Neural cell (in vitro differentiated cells): ENCODE measurements at regions not wholly inside any gene's neighbourhood (a gene's known extent, or its start where the extent isn't known, plus 50 kb on each side); places are given as distances from the start of the nearest gene placed in this dataset.

ENCODE experiments used
- H2AFZ ChIP-seq: fragments of 200-600, 300-800 bp; sonication (generic), shearing (Covaris generic); 2 replicates; pipeline ENCODE4 v1.6.0; 2014; ENCODE audit warnings: low read depth, mild to moderate bottlenecking, antibody characterized with exemption, low read length, moderate library complexity
- H3F3A ChIP-seq: fragments of 200-600 bp; shearing (Covaris generic); 2 replicates; pipeline ENCODE4 v1.6.1; 2016; ENCODE audit warnings: mild to moderate bottlenecking, moderate library complexity, mixed read lengths, antibody characterized with exemption, low read length; ENCODE audit not compliant: insufficient read depth, poor library complexity, severe bottlenecking
- H3K27ac ChIP-seq: fragments of 200-600, 300-800 bp; sonication (generic), shearing (Covaris generic); 2 replicates; pipeline ENCODE4 v1.5.1; 2014; ENCODE audit warnings: mild to moderate bottlenecking, low read length, moderate library complexity
- H3K27me3 ChIP-seq: fragments of 300-800, 200-600 bp; sonication (generic), shearing (Covaris generic); 2 replicates; pipeline ENCODE4 v1.6.0; 2014; ENCODE audit warnings: mild to moderate bottlenecking, low read depth, low read length, moderate library complexity; ENCODE audit not compliant: insufficient read depth
- H3K36me3 ChIP-seq: fragments of 300-800, 200-600 bp; sonication (generic), shearing (Covaris generic); 2 replicates; pipeline ENCODE4 v1.5.1; 2014; ENCODE audit warnings: mild to moderate bottlenecking, antibody characterized with exemption, low read length, moderate library complexity; ENCODE audit not compliant: insufficient read depth
- H3K4me2 ChIP-seq: fragments of 300-800, 200-600 bp; sonication (generic), shearing (Covaris generic); 2 replicates; pipeline ENCODE4 v1.6.0; 2014; ENCODE audit warnings: mild to moderate bottlenecking, low read length
- H3K4me3 ChIP-seq: fragments of 300-800, 200-600 bp; sonication (generic), shearing (Covaris generic); 2 replicates; pipeline ENCODE4 v1.5.1; 2014; ENCODE audit warnings: mild to moderate bottlenecking, low read length, moderate library complexity
- H3K79me2 ChIP-seq: fragments of 200-600 bp; shearing (Covaris generic); replicated peaks from 2 replicates; pipeline ENCODE4 v1.6.0; 2014; ENCODE audit warnings: mild to moderate bottlenecking, low read length, moderate library complexity; ENCODE audit not compliant: insufficient read depth
- H3K9ac ChIP-seq: fragments of 300-800, 200-600 bp; sonication (generic), shearing (Covaris generic); 2 replicates; pipeline ENCODE4 v1.6.1; 2016; ENCODE audit warnings: mild to moderate bottlenecking, low read length, mixed read lengths
- H3K9me2 ChIP-seq: fragments of 200-600 bp; shearing (Covaris generic); 2 replicates; pipeline ENCODE4 v1.6.1; 2016; ENCODE audit warnings: mild to moderate bottlenecking, low read length, mixed read lengths; ENCODE audit not compliant: insufficient read depth
- H3K9me3 ChIP-seq: fragments of 200-600, 300-800 bp; sonication (generic), shearing (Covaris generic); 2 replicates; pipeline ENCODE4 v1.6.1; 2016; ENCODE audit warnings: mild to moderate bottlenecking, mixed run types, low read length, moderate library complexity, mixed read lengths
- H4K20me1 ChIP-seq: fragments of 200-600 bp; shearing (Covaris generic); 2 replicates; pipeline ENCODE4 v1.6.1; 2016; ENCODE audit warnings: mild to moderate bottlenecking, mixed run types; ENCODE audit not compliant: insufficient read depth
- EP300 ChIP-seq: fragments of 450-650 bp; conservative IDR thresholded peaks from 2 replicates; pipeline ENCODE4 v1.6.1; 2014; ENCODE audit warnings: antibody characterized with exemption, mild to moderate bottlenecking, moderate library complexity; ENCODE audit not compliant: poor library complexity, severe bottlenecking
- EZH2 ChIP-seq: fragments of 200-600, 300-800 bp; shearing (Covaris generic), sonication (generic); IDR thresholded peaks from 2 replicates; pipeline ENCODE4 v1.6.1; 2014; ENCODE audit warnings: antibody characterized with exemption, low read length, borderline replicate concordance, mild to moderate bottlenecking; ENCODE audit not compliant: insufficient read depth, poor library complexity, severe bottlenecking
- MXI1 ChIP-seq: fragments of 450-650 bp; conservative IDR thresholded peaks from 2 replicates; pipeline ENCODE4 v1.6.1; 2014; ENCODE audit warnings: antibody characterized with exemption, mild to moderate bottlenecking; ENCODE audit not compliant: poor library complexity, severe bottlenecking
- POLR2AphosphoS5 ChIP-seq: IDR thresholded peaks from 2 replicates; pipeline ENCODE4 v1.6.1; 2012
- RAD21 ChIP-seq: fragments of 450-650 bp; conservative IDR thresholded peaks from 2 replicates; pipeline ENCODE4 v1.6.1; 2014; ENCODE audit warnings: antibody characterized with exemption, mild to moderate bottlenecking, moderate library complexity
- REST ChIP-seq: IDR thresholded peaks from 2 replicates; pipeline ENCODE4 v1.6.1; 2012; ENCODE audit warnings: borderline replicate concordance
- SMC3 ChIP-seq: fragments of 450-650 bp; conservative IDR thresholded peaks from 2 replicates; pipeline ENCODE4 v1.6.1; 2014; ENCODE audit warnings: antibody characterized with exemption, mild to moderate bottlenecking, moderate library complexity; ENCODE audit not compliant: poor library complexity
- TAF1 ChIP-seq: IDR thresholded peaks from 2 replicates; pipeline ENCODE4 v1.6.1; 2012; ENCODE audit warnings: low read depth
- TF ChIP-seq, protein P1 (sequence below): fragments of 450-650 bp; IDR thresholded peaks from 2 replicates; pipeline ENCODE4 v1.5.1; 2014; ENCODE audit warnings: antibody characterized with exemption, mild to moderate bottlenecking, moderate library complexity; ENCODE audit not compliant: poor library complexity, severe bottlenecking

DNA sequence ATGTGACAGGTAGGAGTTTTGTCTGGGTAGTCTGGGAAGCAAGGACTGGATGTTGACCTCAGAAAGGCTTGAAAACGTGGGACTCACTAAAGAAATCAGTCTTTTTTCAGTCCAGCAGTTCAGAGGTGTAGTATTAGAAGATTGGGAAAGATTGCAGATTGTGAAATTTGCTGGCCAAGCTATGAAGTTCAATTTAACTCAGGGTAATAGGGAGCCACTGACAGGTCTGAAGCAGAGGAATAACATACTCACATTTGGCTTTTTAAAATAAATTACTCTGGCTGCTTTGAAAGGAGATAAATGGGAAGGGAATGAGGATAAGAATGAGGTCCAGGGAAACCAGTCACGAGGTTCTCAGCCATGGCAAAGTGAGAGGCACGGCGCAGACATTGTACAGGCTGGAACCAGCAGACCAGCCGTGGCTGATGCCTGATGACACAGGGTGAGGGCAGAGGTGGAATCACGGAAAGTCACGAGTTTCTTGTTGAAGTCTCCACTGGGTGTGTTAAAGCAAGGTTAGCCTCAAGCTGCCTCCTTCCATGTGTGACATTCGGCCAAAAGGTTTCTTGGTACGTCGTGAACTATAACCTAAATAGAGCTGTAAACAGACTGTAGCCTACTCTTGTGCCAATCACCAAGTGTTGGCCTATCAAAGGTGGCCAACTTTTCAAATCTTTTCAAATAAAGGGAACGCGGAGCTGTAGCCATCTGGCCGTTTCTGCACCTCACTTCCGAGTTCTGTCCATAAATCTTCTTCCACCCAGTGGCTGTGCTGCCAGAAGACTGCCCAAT is 377.6 kb downstream of the IRS2 start:
- H3F3A ChIP-seq = no peaks in the 10 kb centered on the region
- no peak overlapping the region for H3K27ac ChIP-seq
- no peak overlapping the region for H3K4me3 ChIP-seq
- H3K4me2 ChIP-seq = no peak overlapping the region
- no peaks in the 10 kb centered on the region for H3K79me2 ChIP-seq
- no peak overlapping the region for H2AFZ ChIP-seq
- H3K9ac ChIP-seq = no peak overlapping the region
- H3K27me3 ChIP-seq = no peaks in the 10 kb centered on the region
- H3K9me3 ChIP-seq = no peaks in the 10 kb centered on the region
- TF ChIP-seq TAF1 (no peak), POLR2AphosphoS5 (no peak), REST (no peak), SMC3 (no peak), EP300 (no peak), EZH2 (no peak), RAD21 (no peak), MXI1 (no peak)
- TF ChIP-seq, protein P1, sequence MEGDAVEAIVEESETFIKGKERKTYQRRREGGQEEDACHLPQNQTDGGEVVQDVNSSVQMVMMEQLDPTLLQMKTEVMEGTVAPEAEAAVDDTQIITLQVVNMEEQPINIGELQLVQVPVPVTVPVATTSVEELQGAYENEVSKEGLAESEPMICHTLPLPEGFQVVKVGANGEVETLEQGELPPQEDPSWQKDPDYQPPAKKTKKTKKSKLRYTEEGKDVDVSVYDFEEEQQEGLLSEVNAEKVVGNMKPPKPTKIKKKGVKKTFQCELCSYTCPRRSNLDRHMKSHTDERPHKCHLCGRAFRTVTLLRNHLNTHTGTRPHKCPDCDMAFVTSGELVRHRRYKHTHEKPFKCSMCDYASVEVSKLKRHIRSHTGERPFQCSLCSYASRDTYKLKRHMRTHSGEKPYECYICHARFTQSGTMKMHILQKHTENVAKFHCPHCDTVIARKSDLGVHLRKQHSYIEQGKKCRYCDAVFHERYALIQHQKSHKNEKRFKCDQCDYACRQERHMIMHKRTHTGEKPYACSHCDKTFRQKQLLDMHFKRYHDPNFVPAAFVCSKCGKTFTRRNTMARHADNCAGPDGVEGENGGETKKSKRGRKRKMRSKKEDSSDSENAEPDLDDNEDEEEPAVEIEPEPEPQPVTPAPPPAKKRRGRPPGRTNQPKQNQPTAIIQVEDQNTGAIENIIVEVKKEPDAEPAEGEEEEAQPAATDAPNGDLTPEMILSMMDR = no peak
- H4K20me1 ChIP-seq = no peaks in the 10 kb centered on the region
- H3K36me3 ChIP-seq = no peaks in the 10 kb centered on the region
- no peaks in the 10 kb centered on the region for H3K9me2 ChIP-seq

DNA sequence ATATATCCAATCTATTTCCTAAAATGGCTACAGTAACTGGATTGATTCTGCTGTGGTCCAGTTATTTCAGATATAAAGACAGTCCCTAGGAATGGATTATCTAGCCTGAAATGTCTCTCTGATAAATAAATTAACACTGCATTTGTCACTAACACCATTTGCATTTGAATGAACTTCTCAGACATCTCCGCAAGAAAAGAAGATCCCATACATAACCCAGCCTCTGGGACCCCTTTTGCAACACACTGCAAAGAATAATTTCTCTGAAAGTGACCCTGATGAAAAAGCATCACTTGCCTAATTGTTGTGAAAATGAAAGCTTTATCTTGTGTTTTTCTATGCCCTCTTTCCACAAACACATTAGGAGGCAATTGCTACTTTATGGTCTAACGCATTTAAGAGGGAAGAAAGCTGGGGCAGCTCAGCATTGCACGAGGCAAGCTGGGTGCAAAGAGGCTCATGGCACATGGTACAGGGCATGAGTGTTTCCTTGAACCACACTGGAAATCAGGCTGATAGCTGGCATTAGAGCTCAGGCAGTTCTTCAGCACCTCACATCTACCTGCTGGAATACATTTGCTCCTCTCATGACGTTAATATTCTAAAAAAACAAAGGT is 379.9 kb downstream of the IRS2 start:
- Histone ChIP-seq H3K9ac (no peak overlapping the region), H3K79me2 (no peaks in the 10 kb centered on the region), H3K9me3 (no peaks in the 10 kb centered on the region), H4K20me1 (no peaks in the 10 kb centered on the region), H3F3A (no peaks in the 10 kb centered on the region), H3K4me2 (no peak overlapping the region), H3K27me3 (no peaks in the 10 kb centered on the region), H3K27ac (no peak overlapping the region), H3K9me2 (no peaks in the 10 kb centered on the region), H3K4me3 (no peak overlapping the region), H2AFZ (no peak overlapping the region), H3K36me3 (no peaks in the 10 kb centered on the region)
- TF ChIP-seq EP300 (no peak), REST (no peak), MXI1 (no peak), POLR2AphosphoS5 (no peak), EZH2 (no peak), SMC3 (no peak), TAF1 (no peak), RAD21 (no peak)
- TF ChIP-seq, protein P1 = no peak
